Prostate gland (tissue), 2 donors: ENCODE measurements at regions not wholly inside any gene's neighbourhood (a gene's known extent, or its start where the extent isn't known, plus 50 kb on each side); places are given as distances from the start of the nearest gene placed in this dataset.

Experiments used
- DNase-seq: peaks from one replicate; pipeline ENCODE4 v3.0.0-alpha.2; 2019; ENCODE audit warnings: low spot score
- H3K27ac ChIP-seq, 2 donors: fragments of 200-600 bp; sonication (generic); 2 replicates each; pipeline ENCODE4 v1.5.1; 2017 to 2019
- H3K27me3 ChIP-seq: fragments of 200-600 bp; sonication (generic); replicated peaks from 2 replicates; pipeline ENCODE4 v1.5.1; 2019; ENCODE audit not compliant: insufficient read depth
- H3K36me3 ChIP-seq, 2 donors: fragments of 200-600 bp; sonication (generic); 1 replicate in 1 of 2; 2 replicates in 1 of 2; pipeline versions ENCODE4 v1.5.1 to v1.8.1; 2017 to 2019
- H3K4me1 ChIP-seq: fragments of 200-600 bp; sonication (generic); replicated peaks from 2 replicates; pipeline ENCODE4 v1.5.1; 2019
- H3K4me3 ChIP-seq, 2 donors: fragments of 200-600 bp; sonication (generic); 2 replicates each; pipeline ENCODE4 v1.5.1; 2017 to 2019
- H3K9me3 ChIP-seq: fragments of 200-600 bp; sonication (generic); 2 replicates; pipeline ENCODE4 v1.5.1; 2017
- POLR2A ChIP-seq: fragments of 450-650 bp; IDR thresholded peaks from one replicate; pipeline ENCODE4 v1.6.1; 2016; ENCODE audit warnings: antibody characterized with exemption, mild to moderate bottlenecking
- POLR2AphosphoS5 ChIP-seq: sonication (generic); formaldehyde crosslinking; IDR thresholded peaks from one replicate; pipeline ENCODE4 v1.6.1; 2017; ENCODE audit warnings: antibody characterized with exemption
- WGBS: methylation state at CpG from one replicate; pipeline ENCODE4 v1.1.5; 2018; 5-methylcytosine and 5-hydroxymethylcytosine counted together
- intact Hi-C: fragments of 100-400 bp; cut with DNase I; formaldehyde crosslinking; loops from one replicate; pipeline ENCODE4 v1.14.2; 2022
- TF ChIP-seq, protein P1 (sequence below), 4 experiments: fragments of 200-600 bp in 2 of 4; fragments of 450-650 bp in 2 of 4; sonication (generic) in 2 of 4; IDR thresholded peaks; 1 replicate in 3 of 4; 2 replicates in 1 of 4; pipeline ENCODE4 v1.5.1; 2016 to 2019; ENCODE audit warnings: antibody characterized with exemption in 4 of 4, mild to moderate bottlenecking in 2 of 4, moderate library complexity in 2 of 4

DNA sequence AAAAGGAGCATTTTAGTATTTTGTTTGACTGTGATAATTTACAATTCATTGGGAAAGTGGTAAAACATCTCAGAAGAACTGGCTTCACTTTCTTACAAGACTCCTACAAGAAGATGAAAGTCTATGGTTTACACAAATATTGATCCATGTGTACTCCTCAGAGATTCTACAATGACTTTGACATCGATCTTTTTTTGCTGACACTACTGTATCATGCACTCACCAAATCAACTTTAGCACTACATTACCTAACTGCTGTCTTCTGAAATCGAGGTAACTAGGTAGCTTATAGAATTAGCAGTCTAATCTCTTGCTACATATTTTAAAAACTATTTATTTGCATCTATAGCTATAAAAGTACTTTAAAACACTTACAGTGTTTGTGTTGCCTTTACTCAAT is 757.6 kb downstream of the TBL1XR1 start:
- H3K4me1 ChIP-seq = no peaks in the 10 kb centered on the region
- 59% methylated on average over 2 of the region's 2 CpGs for WGBS
- intact Hi-C loops = no loop called here
- TF ChIP-seq POLR2AphosphoS5 (no peak), POLR2A (no peak)
- TF ChIP-seq, protein P1, sequence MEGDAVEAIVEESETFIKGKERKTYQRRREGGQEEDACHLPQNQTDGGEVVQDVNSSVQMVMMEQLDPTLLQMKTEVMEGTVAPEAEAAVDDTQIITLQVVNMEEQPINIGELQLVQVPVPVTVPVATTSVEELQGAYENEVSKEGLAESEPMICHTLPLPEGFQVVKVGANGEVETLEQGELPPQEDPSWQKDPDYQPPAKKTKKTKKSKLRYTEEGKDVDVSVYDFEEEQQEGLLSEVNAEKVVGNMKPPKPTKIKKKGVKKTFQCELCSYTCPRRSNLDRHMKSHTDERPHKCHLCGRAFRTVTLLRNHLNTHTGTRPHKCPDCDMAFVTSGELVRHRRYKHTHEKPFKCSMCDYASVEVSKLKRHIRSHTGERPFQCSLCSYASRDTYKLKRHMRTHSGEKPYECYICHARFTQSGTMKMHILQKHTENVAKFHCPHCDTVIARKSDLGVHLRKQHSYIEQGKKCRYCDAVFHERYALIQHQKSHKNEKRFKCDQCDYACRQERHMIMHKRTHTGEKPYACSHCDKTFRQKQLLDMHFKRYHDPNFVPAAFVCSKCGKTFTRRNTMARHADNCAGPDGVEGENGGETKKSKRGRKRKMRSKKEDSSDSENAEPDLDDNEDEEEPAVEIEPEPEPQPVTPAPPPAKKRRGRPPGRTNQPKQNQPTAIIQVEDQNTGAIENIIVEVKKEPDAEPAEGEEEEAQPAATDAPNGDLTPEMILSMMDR (IDR thresholded peaks at IDR 0.05) = no peak
- no peak overlapping the region for H3K4me3 ChIP-seq
- no peak overlapping the region for H3K27ac ChIP-seq
- H3K36me3 ChIP-seq = no peaks in the 10 kb centered on the region
- no peak for DNase-seq
- H3K27me3 ChIP-seq = no peaks in the 10 kb centered on the region
- H3K9me3 ChIP-seq = no peaks in the 10 kb centered on the region

- Histone ChIP-seq H3K27ac (no peak overlapping the region), H3K27me3 (no peaks in the 10 kb centered on the region), H3K36me3 (no peaks in the 10 kb centered on the region), H3K4me1 (no peaks in the 10 kb centered on the region), H3K4me3 (no peak overlapping the region), H3K9me3 (no peaks in the 10 kb centered on the region)
- DNase-seq = no peak
- WGBS = 79% methylated on average over 6 of the region's 6 CpGs
- intact Hi-C loops = no loop called here
- TF ChIP-seq, protein P1 (IDR thresholded peaks at IDR 0.05) = no peak
- TF ChIP-seq POLR2A = no peak
- TF ChIP-seq POLR2AphosphoS5 = no peak
These were observed 765.3 kb downstream of the TBL1XR1 start for GRCh38 chr3:176431991-176432390.

GRCh38 chr3:176431038-176431418 is 766.3 kb downstream of the TBL1XR1 start:
- 60% methylated on average over 5 of the region's 5 CpGs for WGBS
- DNase-seq = no peak
- TF ChIP-seq POLR2AphosphoS5 (no peak), POLR2A (no peak)
- no peak overlapping the region for H3K27ac ChIP-seq
- H3K9me3 ChIP-seq = no peaks in the 10 kb centered on the region
- H3K27me3 ChIP-seq = no peaks in the 10 kb centered on the region
- intact Hi-C loops = no loop called here
- H3K4me1 ChIP-seq = no peaks in the 10 kb centered on the region
- no peak overlapping the region for H3K4me3 ChIP-seq
- H3K36me3 ChIP-seq = no peaks in the 10 kb centered on the region

DNA sequence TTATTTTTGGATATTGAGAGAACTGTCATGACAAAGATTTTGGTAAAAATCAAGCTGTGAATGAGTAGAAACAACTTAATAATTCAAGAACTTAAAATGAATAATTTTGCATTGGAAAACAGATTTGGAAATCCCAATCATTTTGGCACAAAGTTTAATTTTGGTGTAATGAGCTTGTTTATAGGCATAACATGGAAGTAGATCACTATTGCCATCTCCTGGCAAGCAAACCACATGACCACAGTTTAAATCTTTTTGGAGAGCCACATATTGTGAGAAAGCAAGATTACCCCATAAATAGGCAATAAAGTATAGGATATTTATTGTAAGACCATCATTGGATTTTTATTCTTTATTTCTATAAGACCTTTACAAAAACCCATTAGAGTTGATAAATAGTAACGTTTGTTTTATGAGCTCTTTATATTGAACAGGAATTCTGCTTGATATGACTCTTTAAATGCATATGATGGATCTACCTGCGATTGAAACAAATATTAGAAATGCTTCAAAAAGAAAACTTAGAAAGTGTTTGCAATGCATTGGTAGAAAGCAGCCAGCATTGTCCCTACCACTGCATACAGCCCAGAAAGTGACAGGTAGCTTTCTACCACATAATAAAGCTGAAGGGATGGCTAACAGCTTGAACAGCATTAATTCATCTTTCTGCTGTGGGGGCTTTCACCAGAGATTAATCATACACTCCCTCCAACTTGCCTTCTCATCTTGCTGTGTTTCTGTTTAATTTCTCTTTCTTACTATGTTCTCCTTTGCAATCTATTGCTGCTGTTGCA is 766.8 kb downstream of the TBL1XR1 start:
- intact Hi-C loops = no loop called here
- 42% methylated on average over 2 of the region's 2 CpGs for WGBS
- DNase-seq = no peak

DNA sequence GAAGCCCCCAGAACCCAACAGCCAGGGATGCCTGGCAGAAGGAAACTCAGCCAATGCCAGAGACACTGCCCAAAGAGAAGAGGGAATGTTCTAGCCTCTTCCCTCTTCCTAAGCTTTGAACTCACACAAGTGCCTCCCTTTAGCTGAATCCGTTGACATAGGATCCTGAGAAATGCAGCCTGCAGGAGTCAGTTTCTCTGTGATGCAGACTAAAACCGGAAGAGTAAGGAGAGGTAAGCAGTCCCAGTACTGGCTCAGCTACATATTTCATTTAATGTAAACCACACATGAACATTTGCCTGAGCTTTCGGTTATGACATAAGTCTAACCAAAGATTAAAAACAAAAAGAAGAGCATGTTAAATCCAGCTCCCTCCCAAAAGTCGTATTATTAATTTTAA is 768.7 kb downstream of the TBL1XR1 start:
- intact Hi-C loops = no loop called here
- 63% methylated on average over 4 of the region's 4 CpGs for WGBS

More for the DNA sequence above, 766.8 kb downstream of the TBL1XR1 start:
- Histone ChIP-seq H3K4me1 (no peaks in the 10 kb centered on the region), H3K4me3 (no peak overlapping the region), H3K9me3 (no peaks in the 10 kb centered on the region), H3K27me3 (no peaks in the 10 kb centered on the region), H3K27ac (no peak overlapping the region), H3K36me3 (no peaks in the 10 kb centered on the region)
- TF ChIP-seq POLR2A = no peak
- TF ChIP-seq, protein P1 (IDR thresholded peaks at IDR 0.05) = peak in 3 of 4 experiments; percentile 54 to 74 (median 74)

More for the DNA sequence above, 768.7 kb downstream of the TBL1XR1 start:
- no peak overlapping the region for H3K27ac ChIP-seq
- H3K4me3 ChIP-seq = no peak overlapping the region
- no peaks in the 10 kb centered on the region for H3K36me3 ChIP-seq
- H3K9me3 ChIP-seq = no peaks in the 10 kb centered on the region
- no peaks in the 10 kb centered on the region for H3K4me1 ChIP-seq
- no peak for DNase-seq
- H3K27me3 ChIP-seq = no peaks in the 10 kb centered on the region
- TF ChIP-seq POLR2AphosphoS5 (no peak), POLR2A (no peak)
- TF ChIP-seq, protein P1 (IDR thresholded peaks at IDR 0.05) = no peak
